ENCODE measurements at regions not wholly inside any gene's neighbourhood (a gene's known extent, or its start where the extent isn't known, plus 50 kb on each side); places are given as distances from the start of the nearest gene placed in this dataset.
A peak's percentile ranks its signal among the peaks of the same experiment; 100 is the strongest.
"Not testable (repeated sequence)": the region's sequence is repeated elsewhere in the genome, so short reads cannot be mapped to it uniquely, and the experiment has no call there.

DNA sequence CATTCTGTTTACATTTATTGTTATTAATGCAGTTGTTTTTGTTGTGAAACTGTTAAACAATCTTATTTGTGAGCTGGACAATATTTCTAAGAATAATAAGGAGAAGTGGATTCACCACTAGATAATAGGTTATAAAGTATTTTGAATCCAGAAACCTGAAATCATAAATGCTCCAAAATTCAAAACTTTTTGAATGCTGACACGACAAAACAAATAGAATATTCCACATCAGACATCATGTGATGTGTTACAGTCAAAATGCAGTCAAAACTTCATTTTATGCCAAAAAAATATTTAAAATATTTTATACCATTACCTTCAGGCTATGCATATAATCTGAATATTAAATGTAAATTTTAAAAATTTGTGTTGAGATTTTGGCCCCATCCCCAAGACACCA, 1321.4 kb downstream of the SLITRK1 start:
- no peak for TF ChIP-seq ZFX (IDR thresholded peaks at IDR 0.05)
- TF ChIP-seq, protein P1, sequence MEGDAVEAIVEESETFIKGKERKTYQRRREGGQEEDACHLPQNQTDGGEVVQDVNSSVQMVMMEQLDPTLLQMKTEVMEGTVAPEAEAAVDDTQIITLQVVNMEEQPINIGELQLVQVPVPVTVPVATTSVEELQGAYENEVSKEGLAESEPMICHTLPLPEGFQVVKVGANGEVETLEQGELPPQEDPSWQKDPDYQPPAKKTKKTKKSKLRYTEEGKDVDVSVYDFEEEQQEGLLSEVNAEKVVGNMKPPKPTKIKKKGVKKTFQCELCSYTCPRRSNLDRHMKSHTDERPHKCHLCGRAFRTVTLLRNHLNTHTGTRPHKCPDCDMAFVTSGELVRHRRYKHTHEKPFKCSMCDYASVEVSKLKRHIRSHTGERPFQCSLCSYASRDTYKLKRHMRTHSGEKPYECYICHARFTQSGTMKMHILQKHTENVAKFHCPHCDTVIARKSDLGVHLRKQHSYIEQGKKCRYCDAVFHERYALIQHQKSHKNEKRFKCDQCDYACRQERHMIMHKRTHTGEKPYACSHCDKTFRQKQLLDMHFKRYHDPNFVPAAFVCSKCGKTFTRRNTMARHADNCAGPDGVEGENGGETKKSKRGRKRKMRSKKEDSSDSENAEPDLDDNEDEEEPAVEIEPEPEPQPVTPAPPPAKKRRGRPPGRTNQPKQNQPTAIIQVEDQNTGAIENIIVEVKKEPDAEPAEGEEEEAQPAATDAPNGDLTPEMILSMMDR (conservative IDR thresholded peaks at IDR 0.05), result no peak
- no peak overlapping the region for H3K27ac ChIP-seq

DNA sequence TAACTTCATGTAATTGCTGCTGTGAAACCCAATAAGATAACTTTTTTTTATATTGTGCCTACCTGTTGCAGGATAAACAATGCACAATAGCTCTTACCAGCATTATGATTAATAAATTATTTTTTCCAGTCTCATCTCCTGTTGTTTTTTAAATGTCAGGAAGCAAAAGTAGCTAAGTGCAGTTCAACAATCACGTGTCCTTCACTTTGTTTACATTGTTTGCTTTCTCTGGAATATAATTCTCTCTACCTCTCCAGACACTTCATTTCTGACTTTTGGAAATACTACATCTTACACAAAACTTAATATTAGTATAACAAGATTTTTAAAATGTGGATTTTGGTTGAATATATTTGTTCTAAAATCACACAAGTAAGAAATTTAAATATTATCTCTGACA, 1359.4 kb downstream of the SLITRK1 start:
- no peak overlapping the region for H3K27ac ChIP-seq
- TF ChIP-seq ZFX (IDR thresholded peaks at IDR 0.05), result no peak
- TF ChIP-seq, protein P1 (conservative IDR thresholded peaks at IDR 0.05), result no peak

DNA sequence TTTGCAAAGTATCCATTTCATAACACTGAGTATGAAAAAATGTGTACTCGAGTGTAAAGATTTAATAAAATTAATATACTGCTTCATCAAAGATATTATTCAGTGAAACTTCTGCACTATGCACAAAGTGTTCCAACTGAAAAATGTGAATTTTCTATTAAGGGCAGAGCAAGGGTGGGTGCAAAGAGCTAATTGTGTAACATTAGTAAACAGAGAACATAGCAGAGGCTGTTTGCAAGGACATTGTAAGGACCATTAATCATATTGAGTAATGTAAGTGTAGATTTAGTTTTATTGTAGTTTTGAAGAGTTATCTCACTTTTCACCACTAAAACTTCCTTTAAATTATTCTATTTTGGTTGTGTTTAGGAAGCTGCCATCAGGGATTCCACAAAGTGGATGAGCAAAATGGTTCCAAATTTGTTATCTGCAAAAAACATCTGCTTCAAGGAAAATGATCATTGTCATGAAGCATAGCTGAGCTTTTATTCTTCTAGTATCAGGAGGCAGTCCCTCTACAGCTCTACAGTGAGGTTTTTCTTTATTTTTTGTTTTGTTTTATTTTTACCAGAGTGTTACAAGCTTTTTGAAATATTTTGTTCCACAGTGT, 1375.4 kb downstream of the SLITRK1 start:
- no peak for TF ChIP-seq ZFX (IDR thresholded peaks at IDR 0.05)
- TF ChIP-seq, protein P1 (conservative IDR thresholded peaks at IDR 0.05), result no peak
- no peak overlapping the region for H3K27ac ChIP-seq

DNA sequence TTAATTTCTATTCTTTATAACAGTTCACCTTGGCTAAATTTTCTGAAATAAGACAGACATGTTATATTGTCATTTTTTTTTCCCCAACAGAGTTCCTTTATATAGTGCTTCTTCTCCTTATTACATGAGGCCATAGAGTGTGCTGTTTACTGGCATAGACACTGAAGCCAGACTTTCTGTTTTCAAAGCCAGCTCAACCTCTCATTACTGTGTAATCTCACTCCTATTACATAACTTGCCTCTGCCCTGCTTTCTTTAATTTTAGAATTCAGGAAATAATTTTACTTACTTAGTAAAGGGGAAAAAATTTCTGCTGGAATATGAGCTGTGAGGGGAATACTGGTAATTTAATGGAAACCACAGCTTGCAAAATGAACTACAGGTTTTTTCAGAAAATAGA, 1380.4 kb downstream of the SLITRK1 start:
- no peak for TF ChIP-seq ZFX (IDR thresholded peaks at IDR 0.05)
- TF ChIP-seq, protein P1 (conservative IDR thresholded peaks at IDR 0.05), result no peak
- no peak overlapping the region for H3K27ac ChIP-seq

DNA sequence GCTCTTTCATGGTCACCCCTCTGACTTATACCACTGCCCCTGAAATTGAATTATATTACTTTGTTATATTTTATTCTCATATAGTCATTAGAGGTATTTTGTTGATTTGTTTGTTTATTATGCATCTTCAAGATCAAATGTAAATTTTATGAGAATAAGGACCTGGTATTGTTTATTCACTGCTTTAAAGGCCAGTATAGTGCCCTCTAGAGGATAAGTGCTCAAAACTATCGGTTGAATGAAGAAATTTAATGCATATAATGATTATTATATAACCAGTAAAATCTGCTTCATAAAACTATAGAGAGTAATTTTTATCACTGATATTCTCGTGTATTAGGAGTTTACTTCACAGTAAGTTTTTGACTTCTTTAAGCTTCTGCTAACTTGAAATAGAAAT, 1401.9 kb downstream of the SLITRK1 start:
- TF ChIP-seq, protein P1 (conservative IDR thresholded peaks at IDR 0.05), result peak; percentile 74
- no peak for TF ChIP-seq ZFX (IDR thresholded peaks at IDR 0.05)

DNA sequence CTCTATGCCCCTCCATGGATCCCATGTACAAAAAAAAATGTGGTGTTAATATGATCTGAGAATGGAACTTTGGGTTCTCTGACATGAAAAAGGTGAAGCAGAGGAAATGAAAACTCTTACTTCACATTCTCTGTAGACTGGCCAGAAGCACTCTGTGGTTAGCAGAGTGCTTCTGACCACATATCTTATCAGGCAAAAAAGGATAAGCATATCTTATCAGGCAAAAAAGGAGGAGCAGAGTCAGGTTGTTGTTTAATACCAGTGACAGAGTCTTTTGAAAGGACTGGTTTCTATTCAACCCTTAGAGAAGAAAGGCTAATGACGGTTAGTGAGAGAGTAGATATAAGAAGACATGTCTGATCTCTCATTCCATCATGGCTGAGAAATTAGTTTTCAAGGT, 1404.8 kb downstream of the SLITRK1 start:
- TF ChIP-seq, protein P1 (conservative IDR thresholded peaks at IDR 0.05), result no peak
- TF ChIP-seq ZFX (IDR thresholded peaks at IDR 0.05), result no peak

More for the DNA sequence above, 1401.9 kb downstream of the SLITRK1 start:
- no peak overlapping the region for H3K27ac ChIP-seq

DNA sequence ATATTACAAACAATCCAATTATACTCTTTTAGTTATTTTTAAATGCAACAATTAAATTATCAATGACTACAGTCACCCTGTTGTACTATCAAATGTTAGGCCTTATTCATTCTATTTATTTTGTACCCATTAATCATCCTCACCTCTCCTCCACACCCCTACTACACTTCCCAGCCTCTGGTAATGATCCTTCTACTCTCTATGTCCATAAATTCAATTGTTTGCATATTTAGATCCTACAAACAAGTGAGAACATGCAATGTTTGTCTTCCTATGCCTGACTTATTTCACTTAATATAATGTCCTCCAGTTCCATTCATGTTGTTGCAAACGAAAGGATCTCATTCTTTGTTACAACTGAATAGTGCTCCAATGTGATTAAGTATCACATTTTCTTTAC, 1414.6 kb downstream of the SLITRK1 start:
- TF ChIP-seq ZFX (IDR thresholded peaks at IDR 0.05), result no peak
- TF ChIP-seq, protein P1 (conservative IDR thresholded peaks at IDR 0.05), result no peak
- no peak overlapping the region for H3K27ac ChIP-seq

More for the DNA sequence above, 1404.8 kb downstream of the SLITRK1 start:
- H3K27ac ChIP-seq, result no peak overlapping the region

DNA sequence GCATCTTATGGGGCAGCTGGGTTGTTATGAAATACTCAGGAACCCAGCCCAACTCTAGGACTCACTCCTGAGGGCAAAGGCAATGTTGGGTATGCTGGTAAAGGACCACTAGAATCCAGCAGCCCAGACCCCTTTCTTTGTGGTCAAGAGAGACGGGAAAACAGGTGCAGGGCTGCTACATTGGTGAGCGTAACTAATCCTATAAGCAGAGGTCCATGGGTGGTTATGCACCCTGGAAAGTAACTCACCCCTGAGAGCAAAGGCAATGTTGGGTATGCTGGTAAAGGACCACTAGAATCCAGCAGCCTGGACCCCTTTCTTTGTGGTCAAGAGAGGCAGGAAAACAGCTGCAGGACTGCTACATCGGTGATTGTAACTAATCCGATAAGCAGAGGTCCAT, 1422.7 kb downstream of the SLITRK1 start:
- H3K27ac ChIP-seq, result not testable (repeated sequence)
